GM18508 (cell line): ENCODE measurements at regions not wholly inside any gene's neighbourhood (a gene's known extent, or its start where the extent isn't known, plus 50 kb on each side); places are given as distances from the start of the nearest gene placed in this dataset.
"Not testable (repeated sequence)": the region's sequence is repeated elsewhere in the genome, so short reads cannot be mapped to it uniquely, and the experiment has no call there.

Source experiments
- ATAC-seq: cut with Tn5 transposase; IDR thresholded peaks from one replicate; pipeline ENCODE4 v1.9.1; 2021; ENCODE audit warnings: moderate number of reproducible peaks; ENCODE audit not compliant: insufficient read depth, unreplicated experiment

GRCh38 chr2:3899536-3900155 is 196.3 kb downstream of the DCDC2C start:
- no peak for ATAC-seq

- no peak for ATAC-seq
Observed at GRCh38 chr2:3902131-3902530, 198.8 kb downstream of the DCDC2C start.

GRCh38 chr2:3904061-3904460 is 200.7 kb downstream of the DCDC2C start:
- no peak for ATAC-seq

- not testable (repeated sequence) for ATAC-seq
Observed at GRCh38 chr2:3908498-3908897, 205.1 kb downstream of the DCDC2C start.

- ATAC-seq, result no peak
Observed at GRCh38 chr2:3911882-3912455, 208.6 kb downstream of the DCDC2C start.

GRCh38 chr2:3913166-3913565 is 209.8 kb downstream of the DCDC2C start:
- ATAC-seq, result no peak

GRCh38 chr2:3914241-3914640 is 210.9 kb downstream of the DCDC2C start:
- no peak for ATAC-seq

GRCh38 chr2:3927031-3927430 is 223.7 kb downstream of the DCDC2C start:
- ATAC-seq, result no peak

GRCh38 chr2:3929374-3929773 is 226.0 kb downstream of the DCDC2C start:
- no peak for ATAC-seq

- no peak for ATAC-seq
Observed at GRCh38 chr2:3930246-3930645, 226.9 kb downstream of the DCDC2C start.

GRCh38 chr2:3940661-3941060 is 237.3 kb downstream of the DCDC2C start:
- no peak for ATAC-seq

- ATAC-seq, result no peak
Observed at GRCh38 chr2:3942841-3943240, 239.5 kb downstream of the DCDC2C start.

- ATAC-seq, result no peak
Observed at GRCh38 chr2:3944071-3944470, 240.7 kb downstream of the DCDC2C start.

GRCh38 chr2:3944841-3945240 is 241.5 kb downstream of the DCDC2C start:
- no peak for ATAC-seq

GRCh38 chr2:3948191-3948590 is 244.8 kb downstream of the DCDC2C start:
- ATAC-seq, result no peak

- no peak for ATAC-seq
Observed at GRCh38 chr2:3951131-3951954, 248.0 kb downstream of the DCDC2C start.

- ATAC-seq, result no peak
Observed at GRCh38 chr2:3952866-3953516, 249.6 kb downstream of the DCDC2C start.

- ATAC-seq, result no peak
Observed at GRCh38 chr2:3954261-3954660, 250.9 kb downstream of the DCDC2C start.

- ATAC-seq, result no peak
Observed at GRCh38 chr2:3956406-3956805, 253.0 kb downstream of the DCDC2C start.

GRCh38 chr2:3956892-3957291 is 253.5 kb downstream of the DCDC2C start:
- ATAC-seq, result no peak

- ATAC-seq, result no peak
Observed at GRCh38 chr2:3958465-3958864, 255.1 kb downstream of the DCDC2C start.
